ENCODE measurements at regions not wholly inside any gene's neighbourhood (a gene's known extent, or its start where the extent isn't known, plus 50 kb on each side); places are given as distances from the start of the nearest gene placed in this dataset.

- H3K9me3 ChIP-seq (ENCODE audit: insufficient read depth, low read length): no peaks in the 10 kb centered on the region
- no peaks in the 10 kb centered on the region for H3K4me1 ChIP-seq (ENCODE audit: insufficient read depth, insufficient read length)
- no peaks in the 10 kb centered on the region for H3K27me3 ChIP-seq (ENCODE audit: insufficient read depth, insufficient read length)
- H3K4me3 ChIP-seq (ENCODE audit: insufficient read length, low read depth): no peak overlapping the region
- no peak for DNase-seq (ENCODE audit: low read depth, low spot score)
- no peaks in the 10 kb centered on the region for H3K36me3 ChIP-seq (ENCODE audit: insufficient read depth, insufficient read length, low read length)
- no peak for TF ChIP-seq ZNF274 (IDR thresholded peaks at IDR 0.05; ENCODE audit: low read depth, low read length)
- TF ChIP-seq SUZ12 (IDR thresholded peaks at IDR 0.05; ENCODE audit: extremely low read depth, insufficient read depth, insufficient read length): no peak
- H3K9ac ChIP-seq (ENCODE audit: insufficient read length, low read depth): no peak overlapping the region
Observed at GRCh38 chr2:118278046-118278445, 189.8 kb downstream of the INSIG2 start.

GRCh38 chr2:118274841-118275510, 186.7 kb downstream of the INSIG2 start:
- TF ChIP-seq ZNF274 (IDR thresholded peaks at IDR 0.05; ENCODE audit: low read depth, low read length) (no peak), SUZ12 (IDR thresholded peaks at IDR 0.05; ENCODE audit: extremely low read depth, insufficient read depth, insufficient read length) (no peak), YY1 (IDR thresholded peaks at IDR 0.05; ENCODE audit: insufficient read depth, insufficient read length) (no peak)
- Histone ChIP-seq H3K9ac (ENCODE audit: insufficient read length, low read depth) (no peak overlapping the region), H3K4me3 (ENCODE audit: insufficient read length, low read depth) (no peak overlapping the region), H3K9me3 (ENCODE audit: insufficient read depth, low read length) (no peaks in the 10 kb centered on the region), H3K4me1 (ENCODE audit: insufficient read depth, insufficient read length) (no peaks in the 10 kb centered on the region), H3K36me3 (ENCODE audit: insufficient read depth, insufficient read length, low read length) (no peaks in the 10 kb centered on the region), H3K27me3 (ENCODE audit: insufficient read depth, insufficient read length) (no peaks in the 10 kb centered on the region)
- DNase-seq (ENCODE audit: low read depth, low spot score): no peak

DNA sequence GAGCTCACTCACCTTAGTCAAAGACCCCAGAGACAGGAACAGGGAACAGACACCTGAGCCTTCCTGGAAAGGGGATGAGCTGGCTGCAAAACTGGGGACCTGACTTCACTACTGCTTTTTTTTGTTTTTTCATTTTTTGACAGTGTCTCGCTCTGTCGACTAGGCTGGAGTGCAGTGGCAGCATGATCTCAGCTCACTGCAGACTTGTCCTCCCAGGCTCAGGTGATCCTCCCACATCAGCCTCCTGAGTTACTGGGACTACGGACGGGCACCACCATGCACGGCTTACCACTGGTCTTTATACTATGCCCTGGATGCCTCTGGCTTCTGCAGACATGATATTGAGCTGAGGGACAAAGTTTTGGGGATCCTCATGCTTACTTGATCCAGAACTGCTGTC, 184.1 kb downstream of the INSIG2 start:
- no peaks in the 10 kb centered on the region for H3K9me3 ChIP-seq (ENCODE audit: insufficient read depth, low read length)
- no peaks in the 10 kb centered on the region for H3K36me3 ChIP-seq (ENCODE audit: insufficient read depth, insufficient read length, low read length)
- no peak overlapping the region for H3K4me3 ChIP-seq (ENCODE audit: insufficient read length, low read depth)
- no peaks in the 10 kb centered on the region for H3K4me1 ChIP-seq (ENCODE audit: insufficient read depth, insufficient read length)
- no peak for TF ChIP-seq ZNF274 (IDR thresholded peaks at IDR 0.05; ENCODE audit: low read depth, low read length)
- no peak for TF ChIP-seq YY1 (IDR thresholded peaks at IDR 0.05; ENCODE audit: insufficient read depth, insufficient read length)
- TF ChIP-seq SUZ12 (IDR thresholded peaks at IDR 0.05; ENCODE audit: extremely low read depth, insufficient read depth, insufficient read length): no peak
- DNase-seq (ENCODE audit: low read depth, low spot score): no peak
- H3K27me3 ChIP-seq (ENCODE audit: insufficient read depth, insufficient read length): no peaks in the 10 kb centered on the region
- H3K9ac ChIP-seq (ENCODE audit: insufficient read length, low read depth): no peak overlapping the region

DNA sequence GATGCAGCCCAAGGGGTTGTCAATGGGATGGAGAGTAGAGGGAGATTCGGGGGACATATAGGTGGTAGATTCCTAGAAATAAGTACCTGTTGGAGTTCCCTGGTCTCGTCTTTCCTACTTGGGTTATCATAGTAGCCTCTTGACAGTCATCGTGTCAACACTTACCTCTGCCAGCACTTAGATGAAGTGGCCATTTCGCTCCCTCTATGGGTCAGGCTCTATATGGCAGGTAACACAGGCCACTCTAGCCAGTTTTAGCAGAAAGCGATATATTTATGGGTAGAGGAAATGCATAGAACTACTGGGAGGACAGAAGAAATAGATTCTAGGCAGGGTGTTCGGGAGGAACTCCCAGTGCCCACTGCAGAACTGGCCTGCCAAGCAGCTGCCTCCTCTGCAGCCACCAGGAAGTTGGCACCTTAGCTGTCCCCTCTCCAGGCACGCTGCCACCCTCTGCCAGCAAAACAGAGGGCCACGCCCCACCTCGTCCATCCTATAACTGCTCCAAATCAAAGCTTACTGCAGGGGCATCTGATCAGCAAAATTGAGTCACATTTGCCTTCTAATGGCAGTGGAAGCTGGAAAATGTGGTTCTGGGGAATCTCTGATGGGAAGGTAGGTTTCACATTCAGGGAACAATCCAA, 181.3 kb downstream of the INSIG2 start:
- Histone ChIP-seq H3K36me3 (ENCODE audit: insufficient read depth, insufficient read length, low read length) (no peaks in the 10 kb centered on the region), H3K9ac (ENCODE audit: insufficient read length, low read depth) (no peak overlapping the region), H3K4me1 (ENCODE audit: insufficient read depth, insufficient read length) (no peaks in the 10 kb centered on the region), H3K9me3 (ENCODE audit: insufficient read depth, low read length) (no peaks in the 10 kb centered on the region), H3K27me3 (ENCODE audit: insufficient read depth, insufficient read length) (no peaks in the 10 kb centered on the region), H3K4me3 (ENCODE audit: insufficient read length, low read depth) (no peak overlapping the region)
- TF ChIP-seq YY1 (IDR thresholded peaks at IDR 0.05; ENCODE audit: insufficient read depth, insufficient read length): no peak
- TF ChIP-seq SUZ12 (IDR thresholded peaks at IDR 0.05; ENCODE audit: extremely low read depth, insufficient read depth, insufficient read length): no peak
- no peak for TF ChIP-seq ZNF274 (IDR thresholded peaks at IDR 0.05; ENCODE audit: low read depth, low read length)
- no peak for DNase-seq (ENCODE audit: low read depth, low spot score)

DNA sequence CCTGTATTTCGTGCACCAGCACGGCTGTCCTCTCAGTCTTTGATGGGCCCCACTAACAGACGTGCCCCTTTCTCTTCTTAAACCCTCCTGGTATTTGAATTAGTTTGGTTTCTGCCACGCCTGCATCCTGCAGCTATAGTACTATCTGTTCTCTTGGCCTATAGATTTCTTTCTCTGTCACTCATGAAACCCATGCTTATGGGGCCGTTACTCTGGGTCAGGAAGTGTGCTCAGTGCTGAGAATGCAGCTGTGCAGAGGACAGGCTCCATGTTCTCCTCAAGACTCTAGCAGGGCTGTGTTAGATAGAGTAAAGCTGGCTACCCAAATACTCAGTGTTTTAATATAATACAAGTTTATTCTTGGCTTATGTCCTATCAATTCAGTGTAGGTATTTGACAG, 180.0 kb downstream of the INSIG2 start:
- H3K9me3 ChIP-seq (ENCODE audit: insufficient read depth, low read length): no peaks in the 10 kb centered on the region
- no peak overlapping the region for H3K4me3 ChIP-seq (ENCODE audit: insufficient read length, low read depth)
- H3K9ac ChIP-seq (ENCODE audit: insufficient read length, low read depth): no peak overlapping the region
- H3K27me3 ChIP-seq (ENCODE audit: insufficient read depth, insufficient read length): no peaks in the 10 kb centered on the region
- no peaks in the 10 kb centered on the region for H3K4me1 ChIP-seq (ENCODE audit: insufficient read depth, insufficient read length)
- no peaks in the 10 kb centered on the region for H3K36me3 ChIP-seq (ENCODE audit: insufficient read depth, insufficient read length, low read length)
- TF ChIP-seq ZNF274 (IDR thresholded peaks at IDR 0.05; ENCODE audit: low read depth, low read length) (no peak), YY1 (IDR thresholded peaks at IDR 0.05; ENCODE audit: insufficient read depth, insufficient read length) (no peak), SUZ12 (IDR thresholded peaks at IDR 0.05; ENCODE audit: extremely low read depth, insufficient read depth, insufficient read length) (no peak)
- no peak for DNase-seq (ENCODE audit: low read depth, low spot score)

GRCh38 chr2:118265873-118266455, 177.7 kb downstream of the INSIG2 start:
- Histone ChIP-seq H3K9ac (ENCODE audit: insufficient read length, low read depth) (no peak overlapping the region), H3K4me1 (ENCODE audit: insufficient read depth, insufficient read length) (no peaks in the 10 kb centered on the region), H3K9me3 (ENCODE audit: insufficient read depth, low read length) (no peaks in the 10 kb centered on the region), H3K4me3 (ENCODE audit: insufficient read length, low read depth) (no peak overlapping the region), H3K36me3 (ENCODE audit: insufficient read depth, insufficient read length, low read length) (no peaks in the 10 kb centered on the region), H3K27me3 (ENCODE audit: insufficient read depth, insufficient read length) (no peaks in the 10 kb centered on the region)
- no peak for TF ChIP-seq YY1 (IDR thresholded peaks at IDR 0.05; ENCODE audit: insufficient read depth, insufficient read length)
- TF ChIP-seq ZNF274 (IDR thresholded peaks at IDR 0.05; ENCODE audit: low read depth, low read length): no peak
- TF ChIP-seq SUZ12 (IDR thresholded peaks at IDR 0.05; ENCODE audit: extremely low read depth, insufficient read depth, insufficient read length): no peak
- DNase-seq (ENCODE audit: low read depth, low spot score): no peak

GRCh38 chr2:118264232-118264990, 176.1 kb downstream of the INSIG2 start:
- Histone ChIP-seq H3K4me3 (ENCODE audit: insufficient read length, low read depth) (no peak overlapping the region), H3K9ac (ENCODE audit: insufficient read length, low read depth) (no peak overlapping the region), H3K4me1 (ENCODE audit: insufficient read depth, insufficient read length) (no peaks in the 10 kb centered on the region), H3K9me3 (ENCODE audit: insufficient read depth, low read length) (peaks cover 1% of the 10 kb centered on the region; the same call in 1 of the 2 replicates), H3K27me3 (ENCODE audit: insufficient read depth, insufficient read length) (no peaks in the 10 kb centered on the region), H3K36me3 (ENCODE audit: insufficient read depth, insufficient read length, low read length) (no peaks in the 10 kb centered on the region)
- no peak for DNase-seq (ENCODE audit: low read depth, low spot score)
- no peak for TF ChIP-seq YY1 (IDR thresholded peaks at IDR 0.05; ENCODE audit: insufficient read depth, insufficient read length)
- TF ChIP-seq ZNF274 (IDR thresholded peaks at IDR 0.05; ENCODE audit: low read depth, low read length): no peak
- TF ChIP-seq SUZ12 (IDR thresholded peaks at IDR 0.05; ENCODE audit: extremely low read depth, insufficient read depth, insufficient read length): no peak

All from NT2/D1 (cell line).